CD8-positive, alpha-beta memory T cell (primary cell): ENCODE measurements at regions not wholly inside any gene's neighbourhood (a gene's known extent, or its start where the extent isn't known, plus 50 kb on each side); places are given as distances from the start of the nearest gene placed in this dataset.
"Not testable (repeated sequence)": the region's sequence is repeated elsewhere in the genome, so short reads cannot be mapped to it uniquely, and the experiment has no call there.

Experiments used
- CTCF ChIA-PET: fragments of 350-600 bp; sonication (Branson Sonifier 250); formaldehyde crosslinking; loops from one replicate; lab custom pipeline; 2021; ENCODE audit warnings: antibody characterized with exemption; lab: Charles Lee
- POLR2A ChIA-PET: fragments of 350-600 bp; sonication (Branson Sonifier 250); formaldehyde crosslinking; loops from one replicate; lab custom pipeline; 2021; ENCODE audit warnings: antibody characterized with exemption; lab: Charles Lee
- DNase-seq, 5 donors: peaks; one replicate each; pipeline versions ENCODE4 v3.0.0 to v3.0.0-alpha.2; 2020 to 2022; ENCODE audit warnings: mixed read lengths in 1 of 5
- H3K27ac ChIP-seq: one replicate; pipeline ENCODE4 v1.7.0; 2013; ENCODE audit warnings: low read depth, mild to moderate bottlenecking, low read length, moderate library complexity
- H3K27me3 ChIP-seq: 2 replicates; pipeline ENCODE4 v1.7.0; 2013; ENCODE audit warnings: low read length, mild to moderate bottlenecking; ENCODE audit not compliant: insufficient read depth, poor library complexity, severe bottlenecking
- H3K36me3 ChIP-seq: 2 replicates; pipeline ENCODE4 v1.7.0; 2013; ENCODE audit warnings: mild to moderate bottlenecking, low read length, moderate library complexity; ENCODE audit not compliant: insufficient read depth
- H3K4me1 ChIP-seq: 2 replicates; pipeline ENCODE4 v1.7.0; 2013; ENCODE audit warnings: mild to moderate bottlenecking, low read length, moderate library complexity; ENCODE audit not compliant: insufficient read depth
- H3K4me3 ChIP-seq: 2 replicates; pipeline ENCODE4 v1.7.0; 2013; ENCODE audit warnings: mild to moderate bottlenecking, low read length
- H3K9me3 ChIP-seq: 2 replicates; pipeline ENCODE4 v1.7.0; 2013; ENCODE audit warnings: mild to moderate bottlenecking, low read length
- H3K27ac Mint-ChIP-seq, 8 donors: one replicate each; pipeline ENCODE4 v1.8.0; 2020 to 2021; ENCODE audit warnings: mixed read lengths in 8 of 8, mild to moderate bottlenecking in 6 of 8, inconsistent platforms in 3 of 8, moderate library complexity in 3 of 8
- H3K27me3 Mint-ChIP-seq, 2 donors: one replicate each; pipeline ENCODE4 v1.8.0; 2020 to 2021; ENCODE audit warnings: mixed read lengths in 2 of 2, mild to moderate bottlenecking in 1 of 2, moderate library complexity in 1 of 2
- H3K36me3 Mint-ChIP-seq, 3 donors: one replicate each; pipeline ENCODE4 v1.8.0; 2020 to 2021; ENCODE audit warnings: mixed read lengths in 3 of 3, inconsistent platforms in 1 of 3, mild to moderate bottlenecking in 1 of 3
- H3K4me1 Mint-ChIP-seq, 3 donors: one replicate each; pipeline ENCODE4 v1.8.0; 2020 to 2021; ENCODE audit warnings: mixed read lengths in 3 of 3, inconsistent platforms in 1 of 3, mild to moderate bottlenecking in 1 of 3
- H3K4me3 Mint-ChIP-seq, 7 donors: one replicate each; pipeline ENCODE4 v1.8.0; 2020 to 2021; ENCODE audit warnings: mixed read lengths in 7 of 7, mild to moderate bottlenecking in 6 of 7, moderate library complexity in 4 of 7, inconsistent platforms in 2 of 7
- H3K9me3 Mint-ChIP-seq, 5 donors: one replicate each; pipeline ENCODE4 v1.8.0; 2020 to 2022; ENCODE audit warnings: mixed read lengths in 5 of 5, mild to moderate bottlenecking in 3 of 5, moderate library complexity in 2 of 5, inconsistent platforms in 1 of 5

DNA sequence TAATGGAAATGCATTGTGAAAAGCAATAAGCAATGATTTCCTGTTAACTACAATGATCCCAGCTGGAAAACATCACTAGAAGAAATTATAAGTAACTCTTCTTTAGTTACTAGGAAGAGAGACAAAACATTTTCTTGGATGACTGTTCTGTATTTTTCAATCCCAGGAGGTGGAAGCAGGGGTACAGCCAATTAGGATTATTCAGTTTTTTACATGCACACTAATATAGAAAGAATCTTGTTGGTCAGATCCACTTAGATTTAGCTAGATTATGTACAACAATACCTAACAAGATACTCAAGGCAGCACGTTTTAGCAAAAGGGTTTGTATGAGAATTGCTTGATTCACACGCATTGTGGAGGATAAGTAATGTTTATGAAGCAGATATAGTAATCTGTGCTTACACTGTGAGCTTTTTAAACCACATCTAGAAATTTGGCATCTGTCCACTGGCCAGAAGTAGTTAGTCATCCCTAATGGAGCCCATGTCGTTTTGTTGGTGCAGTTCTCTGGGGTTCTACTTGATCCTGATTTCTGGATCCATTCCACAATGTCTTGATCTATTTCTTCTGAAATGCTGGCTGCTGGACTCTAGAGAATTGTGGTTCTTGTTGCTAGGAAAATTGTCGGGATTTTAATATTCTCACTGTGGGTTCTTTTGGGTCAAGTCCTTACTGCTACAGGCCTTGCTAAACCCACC lies 199.7 kb downstream of the ADCYAP1 start:
- DNase-seq, result no peak
- CTCF ChIA-PET, result interaction anchor here (1.7 kb wide), 1 partner anchor 13 kb away, joined by 5 read pairs; no protein-coding TSS in a partner anchor
- no peaks in the 10 kb centered on the region for H3K9me3 ChIP-seq

GRCh38 chr18:1124495-1124894 lies 219.8 kb downstream of the ADCYAP1 start:
- H3K27me3 Mint-ChIP-seq, result no peaks in the 10 kb centered on the region
- Histone ChIP-seq H3K27ac (no peak overlapping the region), H3K36me3 (no peaks in the 10 kb centered on the region), H3K4me3 (no peak overlapping the region), H3K9me3 (no peaks in the 10 kb centered on the region), H3K27me3 (no peaks in the 10 kb centered on the region), H3K4me1 (no peaks in the 10 kb centered on the region)
- no peak for DNase-seq
- ChIA-PET POLR2A (no interaction called here), CTCF (no interaction called here)
- H3K36me3 Mint-ChIP-seq, result no peaks in the 10 kb centered on the region
- H3K4me3 Mint-ChIP-seq, result no peak overlapping the region
- H3K4me1 Mint-ChIP-seq, result no peaks in the 10 kb centered on the region
- H3K27ac Mint-ChIP-seq, result no peak overlapping the region
- H3K9me3 Mint-ChIP-seq, result peaks cover 2 to 23% (median 5%) of the 10 kb centered on the region in 5 donors

More for the DNA sequence above, 199.7 kb downstream of the ADCYAP1 start:
- Mint-ChIP-seq H3K27ac (no peak overlapping the region), H3K27me3 (peaks cover 0 to 3% of the 10 kb centered on the region in 2 donors), H3K9me3 (peaks cover 2 to 15% (median 5%) of the 10 kb centered on the region in 5 donors), H3K36me3 (no peaks in the 10 kb centered on the region), H3K4me1 (no peaks in the 10 kb centered on the region), H3K4me3 (no peak overlapping the region)
- Histone ChIP-seq H3K27me3 (no peaks in the 10 kb centered on the region), H3K4me1 (no peaks in the 10 kb centered on the region), H3K36me3 (no peaks in the 10 kb centered on the region), H3K4me3 (no peak overlapping the region), H3K27ac (no peak overlapping the region)
- POLR2A ChIA-PET, result no interaction called here

DNA sequence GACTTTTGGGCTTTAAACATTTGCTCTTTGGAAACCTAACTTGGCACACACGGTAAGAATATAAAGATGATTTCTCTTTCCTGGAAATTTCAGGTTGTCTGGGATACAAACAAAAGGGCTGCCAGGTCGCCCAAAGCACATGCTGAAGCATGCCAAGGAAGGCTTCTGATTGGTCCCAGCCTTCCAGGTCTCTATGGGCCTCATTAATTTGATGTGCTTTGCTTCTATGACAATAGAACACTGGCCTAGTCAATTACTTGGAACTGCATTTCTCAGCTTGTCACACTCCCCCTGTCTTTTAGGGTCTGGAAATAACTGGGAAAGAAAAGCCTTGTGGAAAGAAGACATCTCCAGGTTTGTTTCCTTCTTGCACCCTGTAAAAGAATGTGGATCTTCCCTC lies 228.9 kb downstream of the ADCYAP1 start:
- no peaks in the 10 kb centered on the region for H3K36me3 Mint-ChIP-seq

DNA sequence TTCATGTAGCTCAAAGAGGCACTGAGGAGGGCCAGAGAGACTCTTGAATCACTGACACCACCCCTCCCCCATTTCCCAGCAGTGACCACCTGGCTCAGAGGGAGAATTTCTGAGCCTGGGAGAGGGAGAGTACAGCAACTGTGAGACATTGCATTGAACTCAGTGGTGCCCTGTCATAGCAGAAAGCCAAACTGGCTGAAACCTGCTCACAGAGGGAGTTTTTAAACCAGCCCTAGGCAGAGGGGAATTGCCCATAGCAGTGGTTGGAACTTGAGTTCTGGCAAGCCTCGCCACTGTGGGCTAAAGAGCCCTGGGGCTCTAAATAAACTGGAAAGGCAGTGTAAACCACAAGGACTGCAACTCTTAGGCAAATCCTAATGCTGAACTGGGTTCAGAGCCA lies 243.1 kb downstream of the ADCYAP1 start:
- ChIA-PET POLR2A (no interaction called here), CTCF (no interaction called here)
- Mint-ChIP-seq H3K27me3 (peaks cover 0 to 1% of the 10 kb centered on the region in 2 donors), H3K36me3 (no peaks in the 10 kb centered on the region), H3K27ac (no peak overlapping the region), H3K9me3 (peaks cover 5 to 25% (median 18%) of the 10 kb centered on the region in 5 donors), H3K4me3 (no peak overlapping the region), H3K4me1 (no peaks in the 10 kb centered on the region)
- no peak for DNase-seq
- Histone ChIP-seq H3K4me1 (no peaks in the 10 kb centered on the region), H3K36me3 (no peaks in the 10 kb centered on the region), H3K9me3 (no peaks in the 10 kb centered on the region), H3K4me3 (no peak overlapping the region), H3K27ac (no peak overlapping the region), H3K27me3 (no peaks in the 10 kb centered on the region)

More for the DNA sequence above, 228.9 kb downstream of the ADCYAP1 start:
- H3K4me3 Mint-ChIP-seq, result no peak overlapping the region
- no peaks in the 10 kb centered on the region for H3K4me1 Mint-ChIP-seq
- no peaks in the 10 kb centered on the region for H3K4me1 ChIP-seq
- H3K27me3 Mint-ChIP-seq, result no peaks in the 10 kb centered on the region
- H3K27ac Mint-ChIP-seq, result no peak overlapping the region
- POLR2A ChIA-PET, result no interaction called here
- no peaks in the 10 kb centered on the region for H3K9me3 ChIP-seq
- H3K36me3 ChIP-seq, result no peaks in the 10 kb centered on the region
- DNase-seq, result no peak
- peaks cover 0 to 20% (median 2%) of the 10 kb centered on the region in 5 donors for H3K9me3 Mint-ChIP-seq
- no peak overlapping the region for H3K27ac ChIP-seq
- CTCF ChIA-PET, result no interaction called here
- no peaks in the 10 kb centered on the region for H3K27me3 ChIP-seq
- H3K4me3 ChIP-seq, result no peak overlapping the region

GRCh38 chr18:1149709-1150108 lies 245.0 kb downstream of the ADCYAP1 start:
- Histone ChIP-seq H3K27me3 (no peaks in the 10 kb centered on the region), H3K36me3 (no peaks in the 10 kb centered on the region), H3K27ac (no peak overlapping the region), H3K9me3 (no peaks in the 10 kb centered on the region), H3K4me3 (no peak overlapping the region), H3K4me1 (no peaks in the 10 kb centered on the region)
- ChIA-PET CTCF (no interaction called here), POLR2A (no interaction called here)
- H3K9me3 Mint-ChIP-seq, result peaks cover 0 to 24% (median 4%) of the 10 kb centered on the region in 5 donors
- no peaks in the 10 kb centered on the region for H3K4me1 Mint-ChIP-seq
- no peak overlapping the region for H3K4me3 Mint-ChIP-seq
- peaks cover 0 to 1% of the 10 kb centered on the region in 2 donors for H3K27me3 Mint-ChIP-seq
- H3K27ac Mint-ChIP-seq, result no peak overlapping the region
- DNase-seq, result no peak
- H3K36me3 Mint-ChIP-seq, result no peaks in the 10 kb centered on the region

DNA sequence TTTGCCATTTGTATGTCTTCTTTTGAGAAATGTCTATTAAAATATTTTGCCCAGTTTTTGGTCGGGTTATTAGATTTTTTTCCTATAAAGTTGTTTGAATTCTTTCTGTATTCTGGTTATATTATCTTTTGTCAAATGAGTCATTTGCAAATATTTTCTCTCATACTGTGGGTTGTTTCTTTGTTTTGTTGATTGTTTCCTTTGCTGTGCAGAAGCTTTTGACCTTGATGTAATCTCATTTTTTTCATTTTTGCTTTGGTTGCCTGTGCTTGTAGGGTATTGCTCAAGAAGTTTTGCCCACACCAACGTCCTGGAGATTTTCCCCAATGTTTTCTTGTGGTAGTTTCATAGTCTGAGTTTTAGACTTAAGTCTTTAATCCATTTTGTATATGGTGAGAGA lies 245.7 kb downstream of the ADCYAP1 start:
- Mint-ChIP-seq H3K36me3 (no peaks in the 10 kb centered on the region), H3K27me3 (peaks cover 0 to 1% of the 10 kb centered on the region in 2 donors), H3K4me3 (no peak overlapping the region), H3K4me1 (no peaks in the 10 kb centered on the region), H3K9me3 (peaks cover 0 to 24% (median 4%) of the 10 kb centered on the region in 5 donors), H3K27ac (no peak overlapping the region)
- ChIA-PET CTCF (no interaction called here), POLR2A (no interaction called here)
- Histone ChIP-seq H3K27ac (no peak overlapping the region), H3K4me3 (no peak overlapping the region), H3K9me3 (no peaks in the 10 kb centered on the region), H3K36me3 (no peaks in the 10 kb centered on the region), H3K27me3 (no peaks in the 10 kb centered on the region), H3K4me1 (no peaks in the 10 kb centered on the region)
- no peak for DNase-seq

DNA sequence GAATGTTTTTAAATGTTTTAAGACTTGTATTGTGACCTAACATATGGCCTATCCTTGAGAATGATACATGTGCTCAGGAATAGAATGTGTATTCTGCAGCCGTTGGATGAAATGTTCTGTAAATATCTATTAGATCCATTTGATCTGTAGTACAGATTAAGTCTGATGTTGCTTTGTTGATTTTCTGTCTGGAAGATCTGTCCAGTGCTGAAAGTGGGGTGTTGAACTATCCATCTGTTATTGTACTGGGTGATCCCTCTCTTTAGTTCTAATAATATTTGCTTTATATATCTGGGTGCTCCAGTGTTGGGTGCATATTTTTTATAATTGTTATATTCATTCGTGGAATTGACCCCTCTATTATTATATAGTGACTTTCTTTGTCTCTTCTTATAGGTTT lies 248.3 kb downstream of the ADCYAP1 start:
- POLR2A ChIA-PET, H3K9me3 ChIP-seq, H3K27me3 Mint-ChIP-seq, H3K36me3 Mint-ChIP-seq, H3K4me3 Mint-ChIP-seq, DNase-seq, H3K27me3 ChIP-seq, H3K4me3 ChIP-seq, H3K4me1 Mint-ChIP-seq, H3K4me1 ChIP-seq, H3K36me3 ChIP-seq, CTCF ChIA-PET, H3K27ac ChIP-seq, H3K27ac Mint-ChIP-seq: not testable (repeated sequence)
- H3K9me3 Mint-ChIP-seq, result peaks cover 0 to 24% (median 6%) of the 10 kb centered on the region in 5 donors

GRCh38 chr18:1173593-1173992 lies 268.9 kb downstream of the ADCYAP1 start:
- Mint-ChIP-seq H3K9me3 (peaks cover 6 to 20% (median 11%) of the 10 kb centered on the region in 5 donors), H3K4me3 (no peak overlapping the region), H3K27ac (no peak overlapping the region), H3K36me3 (peaks cover 0 to 2% (median 0%) of the 10 kb centered on the region in 3 donors), H3K27me3 (no peaks in the 10 kb centered on the region), H3K4me1 (no peaks in the 10 kb centered on the region)
- Histone ChIP-seq H3K27ac (no peak overlapping the region), H3K4me1 (no peaks in the 10 kb centered on the region), H3K36me3 (no peaks in the 10 kb centered on the region), H3K27me3 (no peaks in the 10 kb centered on the region), H3K9me3 (no peaks in the 10 kb centered on the region), H3K4me3 (no peak overlapping the region)
- no peak for DNase-seq
- ChIA-PET CTCF (no interaction called here), POLR2A (no interaction called here)
